HEK293T (cell line): ENCODE measurements at regions not wholly inside any gene's neighbourhood (a gene's known extent, or its start where the extent isn't known, plus 50 kb on each side); places are given as distances from the start of the nearest gene placed in this dataset.

ENCODE experiments used
- CTCF ChIA-PET: fragments of 350-600 bp; formaldehyde crosslinking; extraction: SDS; loops from one replicate; lab custom pipeline; 2021; ENCODE audit warnings: antibody characterized with exemption, inconsistent platforms; lab: Yijun Ruan, JAX
- POLR2A ChIA-PET: fragments of 350-600 bp; formaldehyde crosslinking; extraction: SDS; loops from one replicate; lab custom pipeline; 2020; ENCODE audit warnings: antibody characterized with exemption, inconsistent platforms; lab: Yijun Ruan, JAX
- DNase-seq: peaks from one replicate; pipeline ENCODE4 v3.0.0; 2012; ENCODE audit warnings: mixed read lengths; ENCODE audit errors: extremely low spot score
- ARNT ChIP-seq: fragments of 450-650 bp; IDR thresholded peaks from 2 replicates; pipeline ENCODE4 v1.6.1; 2017; ENCODE audit warnings: mild to moderate bottlenecking
- BHLHE40 ChIP-seq: fragments of 450-650 bp; IDR thresholded peaks from 2 replicates; pipeline ENCODE4 v1.6.1; 2016; ENCODE audit warnings: mild to moderate bottlenecking, moderate library complexity, borderline replicate concordance
- CTBP1 ChIP-seq: fragments of 450-650 bp; IDR thresholded peaks from 2 replicates; pipeline ENCODE4 v1.6.1; 2016; ENCODE audit warnings: borderline replicate concordance
- ELF4 ChIP-seq: fragments of 450-650 bp; IDR thresholded peaks from 2 replicates; pipeline ENCODE4 v1.6.1; 2017; ENCODE audit warnings: antibody characterized with exemption
- FOXA1 ChIP-seq: fragments of 450-650 bp; IDR thresholded peaks from 2 replicates; pipeline ENCODE4 v1.6.1; 2016; ENCODE audit warnings: mild to moderate bottlenecking
- FOXK2 ChIP-seq: fragments of 450-650 bp; IDR thresholded peaks from 2 replicates; pipeline ENCODE4 v1.6.1; 2016; ENCODE audit warnings: mild to moderate bottlenecking
- FOXM1 ChIP-seq: fragments of 450-650 bp; IDR thresholded peaks from 2 replicates; pipeline ENCODE4 v1.6.1; 2017; ENCODE audit warnings: mild to moderate bottlenecking, borderline replicate concordance
- HDGF ChIP-seq: fragments of 450-650 bp; IDR thresholded peaks from 2 replicates; pipeline ENCODE4 v1.6.1; 2017; ENCODE audit warnings: antibody characterized with exemption, borderline replicate concordance
- L3MBTL2 ChIP-seq: fragments of 450-650 bp; conservative IDR thresholded peaks from 2 replicates; pipeline ENCODE4 v1.6.1; 2016; ENCODE audit warnings: mild to moderate bottlenecking
- LEF1 ChIP-seq: fragments of 450-650 bp; IDR thresholded peaks from 2 replicates; pipeline ENCODE4 v1.6.1; 2017; ENCODE audit warnings: mild to moderate bottlenecking, borderline replicate concordance
- NFRKB ChIP-seq: fragments of 450-650 bp; IDR thresholded peaks from 2 replicates; pipeline ENCODE4 v1.6.1; 2016; ENCODE audit warnings: mild to moderate bottlenecking, moderate library complexity
- SP1 ChIP-seq: fragments of 450-650 bp; IDR thresholded peaks from 2 replicates; pipeline ENCODE4 v1.6.1; 2017
- SUZ12 ChIP-seq: fragments of 450-650 bp; IDR thresholded peaks from 2 replicates; pipeline ENCODE4 v1.6.1; 2016; ENCODE audit warnings: mild to moderate bottlenecking
- TARDBP ChIP-seq: fragments of 450-650 bp; IDR thresholded peaks from 2 replicates; pipeline ENCODE4 v1.6.1; 2016
- ZNF384 ChIP-seq: fragments of 450-650 bp; IDR thresholded peaks from 2 replicates; pipeline ENCODE4 v1.6.1; 2016
- TF ChIP-seq, protein P1 (sequence below): fragments of 450-650 bp; IDR thresholded peaks from 2 replicates; pipeline ENCODE4 v1.6.1; 2016

DNA sequence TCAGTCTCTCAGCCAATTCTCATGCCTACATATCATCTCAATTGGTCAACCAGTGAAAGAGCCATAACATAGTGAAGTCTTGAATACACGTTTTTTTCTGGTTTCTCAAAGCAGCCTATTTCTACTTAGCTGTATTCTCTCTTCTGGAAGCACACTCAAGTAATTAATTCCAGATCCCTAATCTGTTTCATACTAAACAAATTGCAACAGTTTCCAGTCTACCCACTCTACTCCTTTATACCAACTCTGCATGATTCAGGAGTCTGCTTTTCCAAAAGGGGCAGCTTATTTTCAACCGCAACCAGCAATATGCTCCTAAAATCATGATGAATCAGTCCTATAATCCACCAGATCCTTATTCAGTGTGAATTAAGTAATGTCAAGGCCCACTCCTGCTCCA, 211.7 kb downstream of the TLE1 start:
- TF ChIP-seq LEF1 (no peak), HDGF (no peak), NFRKB (no peak), SP1 (no peak), ARNT (no peak), SUZ12 (no peak), L3MBTL2 (no peak), FOXM1 (no peak), BHLHE40 (no peak), ELF4 (no peak), ZNF384 (no peak), FOXA1 (no peak), CTBP1 (no peak), FOXK2 (no peak), TARDBP (no peak)
- TF ChIP-seq, protein P1, sequence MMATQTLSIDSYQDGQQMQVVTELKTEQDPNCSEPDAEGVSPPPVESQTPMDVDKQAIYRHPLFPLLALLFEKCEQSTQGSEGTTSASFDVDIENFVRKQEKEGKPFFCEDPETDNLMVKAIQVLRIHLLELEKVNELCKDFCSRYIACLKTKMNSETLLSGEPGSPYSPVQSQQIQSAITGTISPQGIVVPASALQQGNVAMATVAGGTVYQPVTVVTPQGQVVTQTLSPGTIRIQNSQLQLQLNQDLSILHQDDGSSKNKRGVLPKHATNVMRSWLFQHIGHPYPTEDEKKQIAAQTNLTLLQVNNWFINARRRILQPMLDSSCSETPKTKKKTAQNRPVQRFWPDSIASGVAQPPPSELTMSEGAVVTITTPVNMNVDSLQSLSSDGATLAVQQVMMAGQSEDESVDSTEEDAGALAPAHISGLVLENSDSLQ, result no peak
- ChIA-PET CTCF (no interaction called here), POLR2A (no interaction called here)
- DNase-seq, result no peak

DNA sequence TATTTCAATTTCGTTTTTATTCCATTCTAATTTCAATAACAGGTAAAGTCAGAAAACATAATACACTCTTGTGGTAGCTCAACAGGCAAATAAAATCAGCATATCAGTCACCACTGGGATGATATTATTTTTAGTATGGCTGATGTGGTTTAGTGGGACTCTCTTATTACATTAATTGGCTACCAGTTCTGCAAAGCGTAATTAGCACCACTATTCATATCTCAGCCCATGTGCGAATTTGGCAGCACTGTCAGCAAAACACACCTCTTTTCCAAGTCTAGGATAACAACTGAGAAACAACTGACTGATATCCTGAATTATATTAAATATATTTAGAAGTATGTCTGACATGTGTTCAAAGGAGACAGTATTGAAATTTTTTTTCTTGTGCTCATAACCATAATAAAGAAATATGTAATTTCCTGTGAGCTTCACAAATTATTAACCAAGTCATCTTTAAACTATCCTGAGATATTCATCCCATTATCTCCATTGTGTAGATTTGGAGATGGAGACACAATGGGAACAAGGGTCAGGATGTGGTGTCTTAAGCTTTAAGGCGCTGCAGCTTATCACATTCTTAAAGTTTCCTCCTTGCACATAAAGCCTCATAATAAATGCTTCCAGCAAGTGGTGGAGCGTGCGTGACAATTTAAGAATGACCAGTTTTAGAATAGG, 212.4 kb downstream of the TLE1 start:
- ChIA-PET POLR2A (no interaction called here), CTCF (interaction anchor here (0.5 kb wide), 1 partner anchor 19 kb away, joined by 3 read pairs; no protein-coding TSS in a partner anchor)
- no peak for DNase-seq
- TF ChIP-seq, protein P1, result no peak
- TF ChIP-seq HDGF (no peak), FOXA1 (no peak)

DNA sequence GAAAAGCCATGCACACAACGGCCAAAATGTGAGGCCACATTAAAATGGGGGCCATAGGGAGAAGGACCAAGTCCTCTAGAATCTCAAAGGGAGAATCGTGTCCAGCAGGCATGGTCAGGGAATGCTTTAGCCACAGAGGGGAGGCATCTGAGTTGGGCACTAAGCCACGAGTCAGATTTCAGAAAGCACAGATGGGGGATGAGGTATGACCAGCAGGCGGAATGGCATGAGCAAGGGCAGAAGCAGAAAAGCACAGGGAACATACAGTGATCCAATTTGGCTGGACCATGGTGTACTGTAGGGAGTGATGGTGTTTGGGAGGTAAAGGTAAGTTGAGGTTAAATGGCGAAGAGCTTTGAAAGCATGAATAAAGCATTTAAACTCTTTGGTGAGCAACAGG, 214.6 kb downstream of the TLE1 start:
- no peak for TF ChIP-seq ZNF384
- no peak for TF ChIP-seq LEF1
- TF ChIP-seq ARNT, result no peak
- TF ChIP-seq FOXK2, result no peak
- TF ChIP-seq FOXA1, result no peak
- TF ChIP-seq SUZ12, result no peak
- no peak for TF ChIP-seq CTBP1
- no peak for TF ChIP-seq SP1
- TF ChIP-seq FOXM1, result no peak
- no peak for TF ChIP-seq L3MBTL2
- no peak for TF ChIP-seq ELF4
- TF ChIP-seq, protein P1, result no peak
- CTCF ChIA-PET, result no interaction called here
- POLR2A ChIA-PET, result no interaction called here
- no peak for DNase-seq

DNA sequence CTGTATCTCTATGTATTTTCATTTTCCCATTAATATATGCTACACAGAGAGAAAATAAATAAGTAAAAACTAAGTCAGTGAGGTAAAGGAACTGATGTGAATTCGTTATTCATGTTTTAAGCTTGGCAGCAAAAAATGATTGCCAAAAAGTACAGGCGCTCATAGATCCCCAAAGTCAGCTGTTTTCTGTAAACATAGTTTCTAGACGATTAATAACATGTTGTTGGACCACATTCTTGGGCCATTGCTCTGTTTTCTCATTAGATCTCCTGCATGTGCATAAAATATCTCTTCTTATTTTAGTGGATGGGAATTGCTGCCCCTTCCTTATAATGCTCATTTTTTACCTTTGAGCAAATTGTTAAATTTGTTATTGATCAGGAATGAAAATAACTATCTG, 215.2 kb downstream of the TLE1 start:
- no peak for TF ChIP-seq SUZ12
- TF ChIP-seq NFRKB, result no peak
- no peak for TF ChIP-seq ELF4
- no peak for TF ChIP-seq FOXM1
- DNase-seq, result no peak
- CTCF ChIA-PET, result no interaction called here
- POLR2A ChIA-PET, result no interaction called here

DNA sequence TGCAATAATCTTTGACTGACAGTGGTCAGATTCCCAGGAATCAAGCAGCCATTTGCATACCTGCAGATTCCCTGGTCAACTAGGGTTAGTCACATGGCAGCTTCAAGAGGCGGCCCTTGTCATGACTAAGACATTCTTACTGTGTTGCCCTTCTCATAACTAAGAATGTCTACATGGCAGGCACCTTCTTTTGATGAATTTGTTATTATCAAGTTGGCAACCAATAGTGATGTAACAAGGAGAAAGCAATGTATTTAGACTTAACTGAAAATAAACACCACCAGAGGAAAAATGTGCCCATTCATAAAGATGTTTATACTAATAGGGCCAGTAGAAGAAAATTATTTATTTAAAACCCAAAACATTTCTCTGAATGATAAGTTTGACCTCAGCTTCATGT, 215.6 kb downstream of the TLE1 start:
- CTCF ChIA-PET, result no interaction called here
- TF ChIP-seq TARDBP, result no peak
- TF ChIP-seq, protein P1, result no peak
- TF ChIP-seq LEF1, result no peak
- TF ChIP-seq NFRKB, result no peak
- no peak for DNase-seq
- POLR2A ChIA-PET, result no interaction called here

DNA sequence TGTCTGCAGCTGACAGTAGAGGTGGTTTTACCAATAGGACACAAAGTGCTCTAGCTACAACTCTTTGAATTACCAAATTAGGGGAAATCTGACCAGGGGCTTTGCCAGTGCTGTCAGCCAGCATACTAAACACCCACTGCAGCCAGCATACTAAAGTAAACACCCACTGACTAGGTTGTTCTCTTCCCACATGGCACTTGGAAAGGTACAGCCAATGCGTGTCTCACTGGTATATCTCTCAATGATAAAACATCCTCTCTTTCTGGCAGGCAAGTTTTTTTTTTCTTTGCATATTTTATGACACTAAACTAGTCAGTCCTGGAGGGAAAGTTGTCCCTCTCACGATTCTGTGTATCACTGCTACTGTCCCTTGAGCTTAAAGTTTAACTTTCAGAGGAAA, 216.1 kb downstream of the TLE1 start:
- ChIA-PET POLR2A (no interaction called here), CTCF (no interaction called here)
- DNase-seq, result no peak
- TF ChIP-seq SP1, result no peak
- TF ChIP-seq HDGF, result no peak
- TF ChIP-seq TARDBP, result no peak
- TF ChIP-seq ARNT, result no peak
- TF ChIP-seq ZNF384, result no peak
- TF ChIP-seq CTBP1, result no peak
- TF ChIP-seq, protein P1, result no peak
- no peak for TF ChIP-seq FOXK2
- TF ChIP-seq FOXA1, result no peak
- TF ChIP-seq LEF1, result no peak
- no peak for TF ChIP-seq L3MBTL2
- no peak for TF ChIP-seq ELF4
- TF ChIP-seq BHLHE40, result no peak
- TF ChIP-seq SUZ12, result no peak
- no peak for TF ChIP-seq FOXM1
- TF ChIP-seq NFRKB, result no peak
